ENCODE measurements at regions not wholly inside any gene's neighbourhood (a gene's known extent, or its start where the extent isn't known, plus 50 kb on each side); places are given as distances from the start of the nearest gene placed in this dataset.

DNA sequence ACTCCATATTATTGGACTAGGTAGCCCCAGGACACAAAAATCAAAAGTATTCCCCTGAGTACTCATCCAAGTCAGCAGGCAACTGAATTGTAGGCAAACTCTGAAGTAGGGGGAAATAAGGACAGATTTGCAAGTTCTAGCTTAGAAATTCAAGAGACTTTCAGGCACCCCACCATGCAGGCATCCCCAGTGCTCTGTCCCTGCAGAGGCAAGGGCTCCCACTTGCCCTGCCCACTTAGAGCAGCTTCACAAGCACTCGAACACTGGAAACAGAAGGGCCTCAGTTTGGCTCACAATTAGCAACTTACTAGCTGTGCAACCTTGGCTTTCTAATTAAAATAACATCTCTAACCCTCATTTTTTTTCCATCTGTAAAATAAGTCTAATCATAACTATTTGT, 209.2 kb downstream of the C7orf25 start:
- TF ChIP-seq EZH2 (IDR thresholded peaks at IDR 0.05; ENCODE audit: borderline replicate concordance, insufficient read depth, low read length, poor library complexity, severe bottlenecking): no peak
- TF ChIP-seq, protein P1, sequence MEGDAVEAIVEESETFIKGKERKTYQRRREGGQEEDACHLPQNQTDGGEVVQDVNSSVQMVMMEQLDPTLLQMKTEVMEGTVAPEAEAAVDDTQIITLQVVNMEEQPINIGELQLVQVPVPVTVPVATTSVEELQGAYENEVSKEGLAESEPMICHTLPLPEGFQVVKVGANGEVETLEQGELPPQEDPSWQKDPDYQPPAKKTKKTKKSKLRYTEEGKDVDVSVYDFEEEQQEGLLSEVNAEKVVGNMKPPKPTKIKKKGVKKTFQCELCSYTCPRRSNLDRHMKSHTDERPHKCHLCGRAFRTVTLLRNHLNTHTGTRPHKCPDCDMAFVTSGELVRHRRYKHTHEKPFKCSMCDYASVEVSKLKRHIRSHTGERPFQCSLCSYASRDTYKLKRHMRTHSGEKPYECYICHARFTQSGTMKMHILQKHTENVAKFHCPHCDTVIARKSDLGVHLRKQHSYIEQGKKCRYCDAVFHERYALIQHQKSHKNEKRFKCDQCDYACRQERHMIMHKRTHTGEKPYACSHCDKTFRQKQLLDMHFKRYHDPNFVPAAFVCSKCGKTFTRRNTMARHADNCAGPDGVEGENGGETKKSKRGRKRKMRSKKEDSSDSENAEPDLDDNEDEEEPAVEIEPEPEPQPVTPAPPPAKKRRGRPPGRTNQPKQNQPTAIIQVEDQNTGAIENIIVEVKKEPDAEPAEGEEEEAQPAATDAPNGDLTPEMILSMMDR (IDR thresholded peaks at IDR 0.05; ENCODE audit: poor library complexity, severe bottlenecking): no peak
- TF ChIP-seq, protein P2, sequence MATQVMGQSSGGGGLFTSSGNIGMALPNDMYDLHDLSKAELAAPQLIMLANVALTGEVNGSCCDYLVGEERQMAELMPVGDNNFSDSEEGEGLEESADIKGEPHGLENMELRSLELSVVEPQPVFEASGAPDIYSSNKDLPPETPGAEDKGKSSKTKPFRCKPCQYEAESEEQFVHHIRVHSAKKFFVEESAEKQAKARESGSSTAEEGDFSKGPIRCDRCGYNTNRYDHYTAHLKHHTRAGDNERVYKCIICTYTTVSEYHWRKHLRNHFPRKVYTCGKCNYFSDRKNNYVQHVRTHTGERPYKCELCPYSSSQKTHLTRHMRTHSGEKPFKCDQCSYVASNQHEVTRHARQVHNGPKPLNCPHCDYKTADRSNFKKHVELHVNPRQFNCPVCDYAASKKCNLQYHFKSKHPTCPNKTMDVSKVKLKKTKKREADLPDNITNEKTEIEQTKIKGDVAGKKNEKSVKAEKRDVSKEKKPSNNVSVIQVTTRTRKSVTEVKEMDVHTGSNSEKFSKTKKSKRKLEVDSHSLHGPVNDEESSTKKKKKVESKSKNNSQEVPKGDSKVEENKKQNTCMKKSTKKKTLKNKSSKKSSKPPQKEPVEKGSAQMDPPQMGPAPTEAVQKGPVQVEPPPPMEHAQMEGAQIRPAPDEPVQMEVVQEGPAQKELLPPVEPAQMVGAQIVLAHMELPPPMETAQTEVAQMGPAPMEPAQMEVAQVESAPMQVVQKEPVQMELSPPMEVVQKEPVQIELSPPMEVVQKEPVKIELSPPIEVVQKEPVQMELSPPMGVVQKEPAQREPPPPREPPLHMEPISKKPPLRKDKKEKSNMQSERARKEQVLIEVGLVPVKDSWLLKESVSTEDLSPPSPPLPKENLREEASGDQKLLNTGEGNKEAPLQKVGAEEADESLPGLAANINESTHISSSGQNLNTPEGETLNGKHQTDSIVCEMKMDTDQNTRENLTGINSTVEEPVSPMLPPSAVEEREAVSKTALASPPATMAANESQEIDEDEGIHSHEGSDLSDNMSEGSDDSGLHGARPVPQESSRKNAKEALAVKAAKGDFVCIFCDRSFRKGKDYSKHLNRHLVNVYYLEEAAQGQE (IDR thresholded peaks at IDR 0.05; ENCODE audit: borderline replicate concordance): no peak
- TF ChIP-seq TAF1 (IDR thresholded peaks at IDR 0.05; ENCODE audit: low read depth): no peak
- TF ChIP-seq RAD21 (conservative IDR thresholded peaks at IDR 0.05): no peak
- TF ChIP-seq EP300 (conservative IDR thresholded peaks at IDR 0.05; ENCODE audit: poor library complexity, severe bottlenecking): no peak
- TF ChIP-seq POLR2AphosphoS5 (IDR thresholded peaks at IDR 0.05): no peak

Measured in neural cell (in vitro differentiated cells).